ENCODE measurements at regions not wholly inside any gene's neighbourhood (a gene's known extent, or its start where the extent isn't known, plus 50 kb on each side); places are given as distances from the start of the nearest gene placed in this dataset.
A peak's percentile ranks its signal among the peaks of the same experiment; 100 is the strongest.
"Not testable (repeated sequence)": the region's sequence is repeated elsewhere in the genome, so short reads cannot be mapped to it uniquely, and the experiment has no call there.

- H3K4me1 ChIP-seq (ENCODE audit: control insufficient read depth, low read depth, low read length); H3K27ac ChIP-seq (ENCODE audit: low read length); H3K36me3 ChIP-seq (ENCODE audit: control insufficient read depth, low read depth, low read length); H3K9ac ChIP-seq (ENCODE audit: low read length); H3K9me3 ChIP-seq (ENCODE audit: control insufficient read depth, low read depth, low read length): not testable (repeated sequence)
- Histone ChIP-seq H3K4me3 (ENCODE audit: low read length) (peak overlapping the region; percentile 67), H3K27me3 (ENCODE audit: control insufficient read depth, insufficient read depth, low read length) (peaks cover 57% of the 10 kb centered on the region)
Observed at GRCh38 chr9:62798884-62799850, 1609.3 kb downstream of the SPATA31A7 start.

- Histone ChIP-seq H3K27me3 (ENCODE audit: control insufficient read depth, insufficient read depth, low read length) (peaks cover 65% of the 10 kb centered on the region), H3K4me3 (ENCODE audit: low read length) (peak overlapping the region; percentile 67)
- not testable (repeated sequence) for H3K27ac ChIP-seq (ENCODE audit: low read length); H3K4me1 ChIP-seq (ENCODE audit: control insufficient read depth, low read depth, low read length); H3K9me3 ChIP-seq (ENCODE audit: control insufficient read depth, low read depth, low read length); H3K36me3 ChIP-seq (ENCODE audit: control insufficient read depth, low read depth, low read length); H3K9ac ChIP-seq (ENCODE audit: low read length)
Observed at GRCh38 chr9:62799851-62800371, 1610.1 kb downstream of the SPATA31A7 start.

- H3K27me3 ChIP-seq (ENCODE audit: control insufficient read depth, insufficient read depth, low read length), result peaks cover 73% of the 10 kb centered on the region
- H3K9ac ChIP-seq (ENCODE audit: low read length), result not testable (repeated sequence)
Observed at GRCh38 chr9:62800451-62801371, 1610.9 kb downstream of the SPATA31A7 start.

GRCh38 chr9:62801372-62801811 lies 1611.6 kb downstream of the SPATA31A7 start:
- H3K36me3 ChIP-seq (ENCODE audit: control insufficient read depth, low read depth, low read length); H3K27ac ChIP-seq (ENCODE audit: low read length): not testable (repeated sequence)
- peak overlapping the region; percentile 67 for H3K4me3 ChIP-seq (ENCODE audit: low read length)

More at GRCh38 chr9:62800451-62801371, 1610.9 kb downstream of the SPATA31A7 start:
- H3K27ac ChIP-seq (ENCODE audit: low read length); H3K9me3 ChIP-seq (ENCODE audit: control insufficient read depth, low read depth, low read length); H3K36me3 ChIP-seq (ENCODE audit: control insufficient read depth, low read depth, low read length); H3K4me1 ChIP-seq (ENCODE audit: control insufficient read depth, low read depth, low read length): not testable (repeated sequence)
- H3K4me3 ChIP-seq (ENCODE audit: low read length), result peak overlapping the region; percentile 67

GRCh38 chr9:62801961-62802718 lies 1612.3 kb downstream of the SPATA31A7 start:
- peak overlapping the region; percentile 40 for H3K9ac ChIP-seq (ENCODE audit: low read length)
- H3K9me3 ChIP-seq (ENCODE audit: control insufficient read depth, low read depth, low read length); H3K4me1 ChIP-seq (ENCODE audit: control insufficient read depth, low read depth, low read length); H3K36me3 ChIP-seq (ENCODE audit: control insufficient read depth, low read depth, low read length); H3K27ac ChIP-seq (ENCODE audit: low read length): not testable (repeated sequence)
- H3K27me3 ChIP-seq (ENCODE audit: control insufficient read depth, insufficient read depth, low read length), result peaks cover 81% of the 10 kb centered on the region
- peak overlapping the region; percentile 67 for H3K4me3 ChIP-seq (ENCODE audit: low read length)

More at GRCh38 chr9:62801372-62801811, 1611.6 kb downstream of the SPATA31A7 start:
- not testable (repeated sequence) for H3K9me3 ChIP-seq (ENCODE audit: control insufficient read depth, low read depth, low read length); H3K4me1 ChIP-seq (ENCODE audit: control insufficient read depth, low read depth, low read length); H3K9ac ChIP-seq (ENCODE audit: low read length)
- peaks cover 80% of the 10 kb centered on the region for H3K27me3 ChIP-seq (ENCODE audit: control insufficient read depth, insufficient read depth, low read length)

- peak overlapping the region; percentile 67 for H3K4me3 ChIP-seq (ENCODE audit: low read length)
- H3K9ac ChIP-seq (ENCODE audit: low read length), result peak overlapping the region; percentile 40
- H3K36me3 ChIP-seq (ENCODE audit: control insufficient read depth, low read depth, low read length); H3K9me3 ChIP-seq (ENCODE audit: control insufficient read depth, low read depth, low read length); H3K27ac ChIP-seq (ENCODE audit: low read length); H3K4me1 ChIP-seq (ENCODE audit: control insufficient read depth, low read depth, low read length): not testable (repeated sequence)
- peaks cover 85% of the 10 kb centered on the region for H3K27me3 ChIP-seq (ENCODE audit: control insufficient read depth, insufficient read depth, low read length)
Observed at GRCh38 chr9:62802719-62803079, 1612.9 kb downstream of the SPATA31A7 start.

GRCh38 chr9:62803099-62803498 lies 1613.3 kb downstream of the SPATA31A7 start:
- H3K9ac ChIP-seq (ENCODE audit: low read length); H3K4me1 ChIP-seq (ENCODE audit: control insufficient read depth, low read depth, low read length); H3K36me3 ChIP-seq (ENCODE audit: control insufficient read depth, low read depth, low read length); H3K9me3 ChIP-seq (ENCODE audit: control insufficient read depth, low read depth, low read length); H3K27ac ChIP-seq (ENCODE audit: low read length): not testable (repeated sequence)
- H3K4me3 ChIP-seq (ENCODE audit: low read length), result peak overlapping the region; percentile 67
- H3K27me3 ChIP-seq (ENCODE audit: control insufficient read depth, insufficient read depth, low read length), result peaks cover 89% of the 10 kb centered on the region

GRCh38 chr9:62804314-62804713 lies 1614.5 kb downstream of the SPATA31A7 start:
- not testable (repeated sequence) for H3K36me3 ChIP-seq (ENCODE audit: control insufficient read depth, low read depth, low read length); H3K9ac ChIP-seq (ENCODE audit: low read length); H3K4me1 ChIP-seq (ENCODE audit: control insufficient read depth, low read depth, low read length); H3K27ac ChIP-seq (ENCODE audit: low read length); H3K9me3 ChIP-seq (ENCODE audit: control insufficient read depth, low read depth, low read length); H3K4me3 ChIP-seq (ENCODE audit: low read length)
- H3K27me3 ChIP-seq (ENCODE audit: control insufficient read depth, insufficient read depth, low read length), result peaks cover 89% of the 10 kb centered on the region

- H3K4me3 ChIP-seq (ENCODE audit: low read length); H3K36me3 ChIP-seq (ENCODE audit: control insufficient read depth, low read depth, low read length); H3K27ac ChIP-seq (ENCODE audit: low read length); H3K9ac ChIP-seq (ENCODE audit: low read length); H3K4me1 ChIP-seq (ENCODE audit: control insufficient read depth, low read depth, low read length); H3K9me3 ChIP-seq (ENCODE audit: control insufficient read depth, low read depth, low read length): not testable (repeated sequence)
- peaks cover 75% of the 10 kb centered on the region for H3K27me3 ChIP-seq (ENCODE audit: control insufficient read depth, insufficient read depth, low read length)
Observed at GRCh38 chr9:62807424-62807823, 1617.6 kb downstream of the SPATA31A7 start.

- H3K9me3 ChIP-seq (ENCODE audit: control insufficient read depth, low read depth, low read length); H3K4me1 ChIP-seq (ENCODE audit: control insufficient read depth, low read depth, low read length); H3K36me3 ChIP-seq (ENCODE audit: control insufficient read depth, low read depth, low read length); H3K9ac ChIP-seq (ENCODE audit: low read length); H3K4me3 ChIP-seq (ENCODE audit: low read length); H3K27ac ChIP-seq (ENCODE audit: low read length): not testable (repeated sequence)
- H3K27me3 ChIP-seq (ENCODE audit: control insufficient read depth, insufficient read depth, low read length), result peaks cover 73% of the 10 kb centered on the region
Observed at GRCh38 chr9:62808081-62808480, 1618.2 kb downstream of the SPATA31A7 start.

- not testable (repeated sequence) for H3K4me3 ChIP-seq (ENCODE audit: low read length); H3K9me3 ChIP-seq (ENCODE audit: control insufficient read depth, low read depth, low read length); H3K27ac ChIP-seq (ENCODE audit: low read length); H3K4me1 ChIP-seq (ENCODE audit: control insufficient read depth, low read depth, low read length); H3K36me3 ChIP-seq (ENCODE audit: control insufficient read depth, low read depth, low read length); H3K9ac ChIP-seq (ENCODE audit: low read length)
- H3K27me3 ChIP-seq (ENCODE audit: control insufficient read depth, insufficient read depth, low read length), result peaks cover 67% of the 10 kb centered on the region
Observed at GRCh38 chr9:62810318-62810717, 1620.5 kb downstream of the SPATA31A7 start.

Measured in iPS-18a (cell line).